B cell (primary cell): ENCODE measurements at regions not wholly inside any gene's neighbourhood (a gene's known extent, or its start where the extent isn't known, plus 50 kb on each side); places are given as distances from the start of the nearest gene placed in this dataset.

Source experiments
- ATAC-seq: fragments of 200-7000 bp; cut with Tn5 transposase; one replicate; pipeline ENCODE4 v1.10.0; 2021; ENCODE audit warnings: low read depth, mild to moderate bottlenecking, moderate number of reproducible peaks, moderate library complexity
- CTCF ChIA-PET: fragments of 350-600 bp; sonication (Branson Sonifier 250); formaldehyde crosslinking; loops from one replicate; lab custom pipeline; 2021; ENCODE audit warnings: antibody characterized with exemption, inconsistent platforms; lab: Charles Lee
- POLR2A ChIA-PET: fragments of 350-600 bp; sonication (Branson Sonifier 250); formaldehyde crosslinking; loops from one replicate; lab custom pipeline; 2021; ENCODE audit warnings: antibody characterized with exemption; lab: Charles Lee
- DNase-seq: peaks from one replicate; pipeline ENCODE4 v3.0.0; 2013
- H2AFZ ChIP-seq: 2 replicates; pipeline ENCODE4 v1.6.1; 2012; ENCODE audit warnings: mild to moderate bottlenecking, low read depth, low read length; ENCODE audit not compliant: insufficient read depth, poor library complexity, severe bottlenecking
- H3K27ac ChIP-seq, 2 donors: 1 replicate in 1 of 2; 2 replicates in 1 of 2; pipeline ENCODE4 v1.5.1; 2012 to 2013; ENCODE audit warnings: low read length in 2 of 2, mild to moderate bottlenecking in 2 of 2, moderate library complexity in 1 of 2
- H3K27me3 ChIP-seq, 4 experiments: fragments of 200-600 bp in 1 of 4; sonication (generic) in 1 of 4; replicated peaks in 1 of 4; 1 replicate in 2 of 4; 2 replicates in 2 of 4; pipeline versions ENCODE4 v1.6.1 to v1.7.0; 2013 to 2016; ENCODE audit warnings: low read length in 3 of 4, mild to moderate bottlenecking in 2 of 4, mixed read lengths in 1 of 4, moderate library complexity in 1 of 4; ENCODE audit not compliant: insufficient read depth in 4 of 4, control insufficient read depth in 3 of 4; ENCODE audit errors: control extremely low read depth in 1 of 4
- H3K36me3 ChIP-seq, 2 experiments: replicated peaks in 1 of 2; 1 replicate in 1 of 2; 2 replicates in 1 of 2; pipeline versions ENCODE4 v1.6.1 to v1.7.1; 2013; ENCODE audit warnings: low read length in 1 of 2; ENCODE audit not compliant: insufficient read depth in 2 of 2, control insufficient read depth in 1 of 2; ENCODE audit errors: control extremely low read depth in 1 of 2, extremely low read depth in 1 of 2
- H3K4me1 ChIP-seq, 2 donors: fragments of 200-600 bp in 1 of 2; sonication (generic) in 1 of 2; 1 replicate in 1 of 2; 2 replicates in 1 of 2; pipeline versions ENCODE4 v1.5.1 to v1.6.1; 2013 to 2017; ENCODE audit warnings: low read length in 2 of 2; ENCODE audit not compliant: control insufficient read depth in 2 of 2, insufficient read depth in 2 of 2
- H3K4me2 ChIP-seq: replicated peaks from 2 replicates; pipeline ENCODE3; 2012; ENCODE audit warnings: mild to moderate bottlenecking, low read depth, low read length; ENCODE audit not compliant: poor library complexity, severe bottlenecking
- H3K4me3 ChIP-seq, 5 experiments: fragments of 200-600 bp in 1 of 5; sonication (generic) in 1 of 5; 1 replicate in 3 of 5; 2 replicates in 2 of 5; pipeline versions ENCODE4 v1.5.1 to v1.7.0; 2011 to 2016; ENCODE audit warnings: low read length in 4 of 5, mild to moderate bottlenecking in 4 of 5, low read depth in 2 of 5, control low read depth in 1 of 5, moderate library complexity in 1 of 5; ENCODE audit not compliant: insufficient read depth in 1 of 5; ENCODE audit errors: control extremely low read depth in 1 of 5, extremely low read depth in 1 of 5
- H3K79me2 ChIP-seq: fragments of 200-600 bp; sonication (generic); one replicate; pipeline ENCODE4 v1.6.0; 2016; ENCODE audit warnings: low read length; ENCODE audit not compliant: control insufficient read depth, insufficient read depth
- H3K9ac ChIP-seq: fragments of 200-600 bp; sonication (generic); 2 replicates; pipeline ENCODE4 v1.6.1; 2017; ENCODE audit warnings: mild to moderate bottlenecking, low read length, moderate library complexity
- H3K9me3 ChIP-seq, 3 donors: one replicate each; pipeline versions ENCODE4 v1.6.1 to v1.7.1; 2013; ENCODE audit warnings: low read length in 2 of 3; ENCODE audit not compliant: control insufficient read depth in 2 of 3, insufficient read depth in 1 of 3; ENCODE audit errors: control extremely low read depth in 1 of 3
- H4K20me1 ChIP-seq: 2 replicates; pipeline ENCODE4 v1.6.0; 2012; ENCODE audit warnings: mild to moderate bottlenecking, low read length; ENCODE audit not compliant: insufficient read depth, control insufficient read depth, poor library complexity, severe bottlenecking
- H3K27ac Mint-ChIP-seq: one replicate; pipeline ENCODE4 v1.8.0; 2021; ENCODE audit warnings: mixed read lengths
- H3K27me3 Mint-ChIP-seq: one replicate; pipeline ENCODE4 v1.8.0; 2021; ENCODE audit warnings: mixed read lengths
- H3K4me1 Mint-ChIP-seq: one replicate; pipeline ENCODE4 v1.8.0; 2021; ENCODE audit warnings: mixed read lengths
- H3K4me3 Mint-ChIP-seq: one replicate; pipeline ENCODE4 v1.8.0; 2021; ENCODE audit warnings: mixed read lengths
- H3K9me3 Mint-ChIP-seq: one replicate; pipeline ENCODE4 v1.8.0; 2022; ENCODE audit warnings: mixed read lengths; ENCODE audit not compliant: insufficient read depth
- CTCF ChIP-seq: fragments of 200-600 bp; IDR thresholded peaks from one replicate; pipeline ENCODE4 v1.8.0; 2022; ENCODE audit warnings: antibody characterized with exemption, mild to moderate bottlenecking
- EZH2 ChIP-seq: IDR thresholded peaks from 2 replicates; pipeline ENCODE4 v1.6.1; 2012; ENCODE audit warnings: borderline replicate concordance, low read depth, mild to moderate bottlenecking, moderate library complexity, low read length; ENCODE audit not compliant: insufficient read depth, poor library complexity, severe bottlenecking
- WGBS: methylation state at CpG from one replicate; pipeline ENCODE4 v1.1.5; 2013; ENCODE audit warnings: missing lambda C conversion rate; ENCODE audit not compliant: insufficient coverage; 5-methylcytosine and 5-hydroxymethylcytosine counted together
- intact Hi-C: fragments of 100-400 bp; cut with micrococcal nuclease; formaldehyde crosslinking; loops from one replicate; pipeline ENCODE4 v1.10.0; 2022

GRCh38 chr4:24197955-24198354, 308.1 kb upstream of the PPARGC1A start:
- H3K9ac ChIP-seq = no peak overlapping the region
- no peak overlapping the region for H3K4me3 ChIP-seq
- DNase-seq (no peak), ATAC-seq (no peak)
- H3K9me3 Mint-ChIP-seq = no peaks in the 10 kb centered on the region
- no peaks in the 10 kb centered on the region for H4K20me1 ChIP-seq
- peaks cover 0 to 2% (median 0%) of the 10 kb centered on the region in 3 donors for H3K9me3 ChIP-seq
- H3K36me3 ChIP-seq = no peaks in the 10 kb centered on the region
- H3K27ac Mint-ChIP-seq = no peak overlapping the region
- no peak overlapping the region for H3K4me3 Mint-ChIP-seq
- POLR2A ChIA-PET = no interaction called here
- TF ChIP-seq CTCF = no peak
- no peak for TF ChIP-seq EZH2
- no peaks in the 10 kb centered on the region for H3K27me3 Mint-ChIP-seq
- CTCF ChIA-PET = no interaction called here
- H2AFZ ChIP-seq = no peak overlapping the region
- no peaks in the 10 kb centered on the region for H3K79me2 ChIP-seq
- H3K4me1 Mint-ChIP-seq = no peaks in the 10 kb centered on the region
- no peak overlapping the region for H3K27ac ChIP-seq
- intact Hi-C loops = no loop called here
- H3K4me1 ChIP-seq = no peaks in the 10 kb centered on the region
- H3K4me2 ChIP-seq = no peak overlapping the region
- no peaks in the 10 kb centered on the region for H3K27me3 ChIP-seq

- ATAC-seq = no peak
- no peak overlapping the region for H3K9ac ChIP-seq
- no peaks in the 10 kb centered on the region for H3K9me3 ChIP-seq
- no peak overlapping the region for H3K27ac Mint-ChIP-seq
- POLR2A ChIA-PET = no interaction called here
- no peak overlapping the region for H3K4me3 ChIP-seq
- no peaks in the 10 kb centered on the region for H3K4me1 Mint-ChIP-seq
- no peaks in the 10 kb centered on the region for H3K9me3 Mint-ChIP-seq
- TF ChIP-seq CTCF (no peak), EZH2 (no peak)
- no peaks in the 10 kb centered on the region for H3K27me3 Mint-ChIP-seq
- H3K36me3 ChIP-seq = no peaks in the 10 kb centered on the region
- no peaks in the 10 kb centered on the region for H3K27me3 ChIP-seq
- H2AFZ ChIP-seq = no peak overlapping the region
- DNase-seq = no peak
- CTCF ChIA-PET = no interaction called here
- no peak overlapping the region for H3K4me3 Mint-ChIP-seq
- H3K4me2 ChIP-seq = no peak overlapping the region
- WGBS = no CpG with 5 or more reads among the region's 1 CpG
- no peak overlapping the region for H3K27ac ChIP-seq
- no peaks in the 10 kb centered on the region for H3K4me1 ChIP-seq
- H3K79me2 ChIP-seq = no peaks in the 10 kb centered on the region
- intact Hi-C loops = no loop called here
- no peaks in the 10 kb centered on the region for H4K20me1 ChIP-seq
Observed at GRCh38 chr4:24196785-24197184, 306.9 kb upstream of the PPARGC1A start.
